Neural cell (in vitro differentiated cells): ENCODE measurements at regions not wholly inside any gene's neighbourhood (a gene's known extent, or its start where the extent isn't known, plus 50 kb on each side); places are given as distances from the start of the nearest gene placed in this dataset.

ENCODE experiments used
- H2AFZ ChIP-seq: fragments of 200-600, 300-800 bp; sonication (generic), shearing (Covaris generic); 2 replicates; pipeline ENCODE4 v1.6.0; 2014; ENCODE audit warnings: low read depth, mild to moderate bottlenecking, antibody characterized with exemption, low read length, moderate library complexity
- H3F3A ChIP-seq: fragments of 200-600 bp; shearing (Covaris generic); 2 replicates; pipeline ENCODE4 v1.6.1; 2016; ENCODE audit warnings: mild to moderate bottlenecking, moderate library complexity, mixed read lengths, antibody characterized with exemption, low read length; ENCODE audit not compliant: insufficient read depth, poor library complexity, severe bottlenecking
- H3K27ac ChIP-seq: fragments of 200-600, 300-800 bp; sonication (generic), shearing (Covaris generic); 2 replicates; pipeline ENCODE4 v1.5.1; 2014; ENCODE audit warnings: mild to moderate bottlenecking, low read length, moderate library complexity
- H3K27me3 ChIP-seq: fragments of 300-800, 200-600 bp; sonication (generic), shearing (Covaris generic); 2 replicates; pipeline ENCODE4 v1.6.0; 2014; ENCODE audit warnings: mild to moderate bottlenecking, low read depth, low read length, moderate library complexity; ENCODE audit not compliant: insufficient read depth
- H3K36me3 ChIP-seq: fragments of 300-800, 200-600 bp; sonication (generic), shearing (Covaris generic); 2 replicates; pipeline ENCODE4 v1.5.1; 2014; ENCODE audit warnings: mild to moderate bottlenecking, antibody characterized with exemption, low read length, moderate library complexity; ENCODE audit not compliant: insufficient read depth
- H3K4me2 ChIP-seq: fragments of 300-800, 200-600 bp; sonication (generic), shearing (Covaris generic); 2 replicates; pipeline ENCODE4 v1.6.0; 2014; ENCODE audit warnings: mild to moderate bottlenecking, low read length
- H3K4me3 ChIP-seq: fragments of 300-800, 200-600 bp; sonication (generic), shearing (Covaris generic); 2 replicates; pipeline ENCODE4 v1.5.1; 2014; ENCODE audit warnings: mild to moderate bottlenecking, low read length, moderate library complexity
- H3K79me2 ChIP-seq: fragments of 200-600 bp; shearing (Covaris generic); replicated peaks from 2 replicates; pipeline ENCODE4 v1.6.0; 2014; ENCODE audit warnings: mild to moderate bottlenecking, low read length, moderate library complexity; ENCODE audit not compliant: insufficient read depth
- H3K9ac ChIP-seq: fragments of 300-800, 200-600 bp; sonication (generic), shearing (Covaris generic); 2 replicates; pipeline ENCODE4 v1.6.1; 2016; ENCODE audit warnings: mild to moderate bottlenecking, low read length, mixed read lengths
- H3K9me2 ChIP-seq: fragments of 200-600 bp; shearing (Covaris generic); 2 replicates; pipeline ENCODE4 v1.6.1; 2016; ENCODE audit warnings: mild to moderate bottlenecking, low read length, mixed read lengths; ENCODE audit not compliant: insufficient read depth
- H3K9me3 ChIP-seq: fragments of 200-600, 300-800 bp; sonication (generic), shearing (Covaris generic); 2 replicates; pipeline ENCODE4 v1.6.1; 2016; ENCODE audit warnings: mild to moderate bottlenecking, mixed run types, low read length, moderate library complexity, mixed read lengths
- H4K20me1 ChIP-seq: fragments of 200-600 bp; shearing (Covaris generic); 2 replicates; pipeline ENCODE4 v1.6.1; 2016; ENCODE audit warnings: mild to moderate bottlenecking, mixed run types; ENCODE audit not compliant: insufficient read depth
- EP300 ChIP-seq: fragments of 450-650 bp; conservative IDR thresholded peaks from 2 replicates; pipeline ENCODE4 v1.6.1; 2014; ENCODE audit warnings: antibody characterized with exemption, mild to moderate bottlenecking, moderate library complexity; ENCODE audit not compliant: poor library complexity, severe bottlenecking
- EZH2 ChIP-seq: fragments of 200-600, 300-800 bp; shearing (Covaris generic), sonication (generic); IDR thresholded peaks from 2 replicates; pipeline ENCODE4 v1.6.1; 2014; ENCODE audit warnings: antibody characterized with exemption, low read length, borderline replicate concordance, mild to moderate bottlenecking; ENCODE audit not compliant: insufficient read depth, poor library complexity, severe bottlenecking
- MXI1 ChIP-seq: fragments of 450-650 bp; conservative IDR thresholded peaks from 2 replicates; pipeline ENCODE4 v1.6.1; 2014; ENCODE audit warnings: antibody characterized with exemption, mild to moderate bottlenecking; ENCODE audit not compliant: poor library complexity, severe bottlenecking
- POLR2AphosphoS5 ChIP-seq: IDR thresholded peaks from 2 replicates; pipeline ENCODE4 v1.6.1; 2012
- RAD21 ChIP-seq: fragments of 450-650 bp; conservative IDR thresholded peaks from 2 replicates; pipeline ENCODE4 v1.6.1; 2014; ENCODE audit warnings: antibody characterized with exemption, mild to moderate bottlenecking, moderate library complexity
- SMC3 ChIP-seq: fragments of 450-650 bp; conservative IDR thresholded peaks from 2 replicates; pipeline ENCODE4 v1.6.1; 2014; ENCODE audit warnings: antibody characterized with exemption, mild to moderate bottlenecking, moderate library complexity; ENCODE audit not compliant: poor library complexity
- TAF1 ChIP-seq: IDR thresholded peaks from 2 replicates; pipeline ENCODE4 v1.6.1; 2012; ENCODE audit warnings: low read depth
- TF ChIP-seq, protein P1 (sequence below): fragments of 450-650 bp; IDR thresholded peaks from 2 replicates; pipeline ENCODE4 v1.5.1; 2014; ENCODE audit warnings: antibody characterized with exemption, mild to moderate bottlenecking, moderate library complexity; ENCODE audit not compliant: poor library complexity, severe bottlenecking
- TF ChIP-seq, protein P2 (sequence below): IDR thresholded peaks from 2 replicates; pipeline ENCODE4 v1.6.1; 2012; ENCODE audit warnings: borderline replicate concordance

DNA sequence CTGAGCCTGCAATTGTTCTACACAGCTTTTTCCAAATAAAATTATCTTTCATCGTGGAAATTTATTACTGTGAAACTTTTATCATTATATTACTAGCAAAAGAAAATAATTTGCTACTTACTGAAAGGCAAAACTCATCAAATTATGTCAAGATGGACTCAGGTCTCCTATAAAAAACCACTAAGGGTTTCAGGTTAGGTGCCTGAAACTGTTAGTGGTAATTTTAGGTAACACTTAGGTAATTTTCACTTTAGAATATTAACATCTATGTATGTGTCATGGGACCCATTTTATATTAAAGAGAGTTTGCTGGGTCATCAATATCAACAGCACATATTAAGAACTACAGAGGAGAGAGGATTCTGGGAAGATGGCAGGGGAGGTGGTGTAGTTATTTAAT, 651.5 kb downstream of the CENPC start:
- no peak overlapping the region for H3K4me2 ChIP-seq
- TF ChIP-seq RAD21 = no peak
- TF ChIP-seq MXI1 = no peak
- TF ChIP-seq EP300 = no peak
- TF ChIP-seq, protein P1, sequence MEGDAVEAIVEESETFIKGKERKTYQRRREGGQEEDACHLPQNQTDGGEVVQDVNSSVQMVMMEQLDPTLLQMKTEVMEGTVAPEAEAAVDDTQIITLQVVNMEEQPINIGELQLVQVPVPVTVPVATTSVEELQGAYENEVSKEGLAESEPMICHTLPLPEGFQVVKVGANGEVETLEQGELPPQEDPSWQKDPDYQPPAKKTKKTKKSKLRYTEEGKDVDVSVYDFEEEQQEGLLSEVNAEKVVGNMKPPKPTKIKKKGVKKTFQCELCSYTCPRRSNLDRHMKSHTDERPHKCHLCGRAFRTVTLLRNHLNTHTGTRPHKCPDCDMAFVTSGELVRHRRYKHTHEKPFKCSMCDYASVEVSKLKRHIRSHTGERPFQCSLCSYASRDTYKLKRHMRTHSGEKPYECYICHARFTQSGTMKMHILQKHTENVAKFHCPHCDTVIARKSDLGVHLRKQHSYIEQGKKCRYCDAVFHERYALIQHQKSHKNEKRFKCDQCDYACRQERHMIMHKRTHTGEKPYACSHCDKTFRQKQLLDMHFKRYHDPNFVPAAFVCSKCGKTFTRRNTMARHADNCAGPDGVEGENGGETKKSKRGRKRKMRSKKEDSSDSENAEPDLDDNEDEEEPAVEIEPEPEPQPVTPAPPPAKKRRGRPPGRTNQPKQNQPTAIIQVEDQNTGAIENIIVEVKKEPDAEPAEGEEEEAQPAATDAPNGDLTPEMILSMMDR = no peak
- TF ChIP-seq SMC3 = no peak
- TF ChIP-seq, protein P2, sequence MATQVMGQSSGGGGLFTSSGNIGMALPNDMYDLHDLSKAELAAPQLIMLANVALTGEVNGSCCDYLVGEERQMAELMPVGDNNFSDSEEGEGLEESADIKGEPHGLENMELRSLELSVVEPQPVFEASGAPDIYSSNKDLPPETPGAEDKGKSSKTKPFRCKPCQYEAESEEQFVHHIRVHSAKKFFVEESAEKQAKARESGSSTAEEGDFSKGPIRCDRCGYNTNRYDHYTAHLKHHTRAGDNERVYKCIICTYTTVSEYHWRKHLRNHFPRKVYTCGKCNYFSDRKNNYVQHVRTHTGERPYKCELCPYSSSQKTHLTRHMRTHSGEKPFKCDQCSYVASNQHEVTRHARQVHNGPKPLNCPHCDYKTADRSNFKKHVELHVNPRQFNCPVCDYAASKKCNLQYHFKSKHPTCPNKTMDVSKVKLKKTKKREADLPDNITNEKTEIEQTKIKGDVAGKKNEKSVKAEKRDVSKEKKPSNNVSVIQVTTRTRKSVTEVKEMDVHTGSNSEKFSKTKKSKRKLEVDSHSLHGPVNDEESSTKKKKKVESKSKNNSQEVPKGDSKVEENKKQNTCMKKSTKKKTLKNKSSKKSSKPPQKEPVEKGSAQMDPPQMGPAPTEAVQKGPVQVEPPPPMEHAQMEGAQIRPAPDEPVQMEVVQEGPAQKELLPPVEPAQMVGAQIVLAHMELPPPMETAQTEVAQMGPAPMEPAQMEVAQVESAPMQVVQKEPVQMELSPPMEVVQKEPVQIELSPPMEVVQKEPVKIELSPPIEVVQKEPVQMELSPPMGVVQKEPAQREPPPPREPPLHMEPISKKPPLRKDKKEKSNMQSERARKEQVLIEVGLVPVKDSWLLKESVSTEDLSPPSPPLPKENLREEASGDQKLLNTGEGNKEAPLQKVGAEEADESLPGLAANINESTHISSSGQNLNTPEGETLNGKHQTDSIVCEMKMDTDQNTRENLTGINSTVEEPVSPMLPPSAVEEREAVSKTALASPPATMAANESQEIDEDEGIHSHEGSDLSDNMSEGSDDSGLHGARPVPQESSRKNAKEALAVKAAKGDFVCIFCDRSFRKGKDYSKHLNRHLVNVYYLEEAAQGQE = no peak
- TF ChIP-seq TAF1 = no peak
- TF ChIP-seq POLR2AphosphoS5 = no peak
- no peak for TF ChIP-seq EZH2
- H2AFZ ChIP-seq = no peak overlapping the region
- no peaks in the 10 kb centered on the region for H3K9me2 ChIP-seq
- H3F3A ChIP-seq = no peaks in the 10 kb centered on the region
- H3K27ac ChIP-seq = no peak overlapping the region
- no peaks in the 10 kb centered on the region for H3K9me3 ChIP-seq
- no peak overlapping the region for H3K9ac ChIP-seq
- H3K36me3 ChIP-seq = no peaks in the 10 kb centered on the region
- H3K4me3 ChIP-seq = no peak overlapping the region
- no peaks in the 10 kb centered on the region for H3K79me2 ChIP-seq
- H4K20me1 ChIP-seq = no peaks in the 10 kb centered on the region
- H3K27me3 ChIP-seq = no peaks in the 10 kb centered on the region

DNA sequence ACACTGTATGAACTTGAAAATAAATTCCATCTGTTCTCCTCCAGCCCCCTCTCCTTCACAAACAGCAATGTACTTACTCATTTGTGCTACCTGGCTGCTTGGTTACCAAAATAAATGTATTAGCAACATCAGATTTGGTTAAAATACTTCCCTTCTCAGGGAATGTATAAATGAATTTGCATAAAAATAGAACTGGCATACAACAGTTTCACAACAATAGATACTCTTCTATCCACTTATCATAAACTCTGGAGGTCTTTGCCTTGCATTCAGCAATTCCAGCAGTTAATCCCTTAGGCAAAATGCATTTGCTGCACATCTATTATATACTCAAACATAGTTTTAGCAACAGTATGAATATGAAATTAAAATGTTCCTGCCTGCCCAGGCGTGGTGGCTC, 658.2 kb downstream of the CENPC start:
- Histone ChIP-seq H3K4me2 (no peak overlapping the region), H3K36me3 (no peaks in the 10 kb centered on the region), H3K27ac (no peak overlapping the region), H2AFZ (no peak overlapping the region), H3K27me3 (no peaks in the 10 kb centered on the region), H3K9ac (no peak overlapping the region), H4K20me1 (no peaks in the 10 kb centered on the region), H3K4me3 (no peak overlapping the region), H3K9me2 (no peaks in the 10 kb centered on the region), H3K79me2 (no peaks in the 10 kb centered on the region), H3K9me3 (no peaks in the 10 kb centered on the region), H3F3A (no peaks in the 10 kb centered on the region)
- no peak for TF ChIP-seq POLR2AphosphoS5
- TF ChIP-seq, protein P2 = no peak
- no peak for TF ChIP-seq SMC3
